ENCODE measurements at regions not wholly inside any gene's neighbourhood (a gene's known extent, or its start where the extent isn't known, plus 50 kb on each side); places are given as distances from the start of the nearest gene placed in this dataset.

- Histone ChIP-seq H3K4me1 (ENCODE audit: control insufficient read depth, insufficient read depth, low read length) (no peaks in the 10 kb centered on the region), H4K20me1 (ENCODE audit: control insufficient read depth, insufficient read depth) (no peaks in the 10 kb centered on the region), H3K27ac (ENCODE audit: control insufficient read depth, insufficient read depth) (no peak overlapping the region), H2AFZ (ENCODE audit: control insufficient read depth, low read depth, low read length) (no peak overlapping the region), H3K36me3 (ENCODE audit: control insufficient read depth in 2 of 2, insufficient read depth in 2 of 2, low read length in 1 of 2) (no peaks in the 10 kb centered on the region), H3K79me2 (ENCODE audit: control insufficient read depth, insufficient read depth, low read length) (no peaks in the 10 kb centered on the region), H3K4me3 (no peak overlapping the region), H3K9me3 (replicated peaks; ENCODE audit: control insufficient read depth, insufficient read depth, low read length) (no peaks in the 10 kb centered on the region), H3K9ac (ENCODE audit: control insufficient read depth, insufficient read depth, low read length) (no peak overlapping the region), H3K4me2 (ENCODE audit: control insufficient read depth, insufficient read depth) (no peak overlapping the region), H3K27me3 (replicated peaks in 1 of 2; ENCODE audit: control insufficient read depth in 2 of 2, insufficient read depth in 2 of 2, low read length in 1 of 2) (no peaks in the 10 kb centered on the region)
- CTCF ChIA-PET = interaction anchor here (1.4 to 4.9 kb wide), 2 partner anchors 8 kb away, joined by 3 to 19 read pairs; no protein-coding TSS in a partner anchor
- no peak for ATAC-seq
- 10% methylated on average over 5 of the region's 5 CpGs for whole genome bisulfite sequencing (ENCODE audit: insufficient coverage, insufficient replicate concordance, low lambda C conversion rate, missing lambda C conversion rate)
- in situ Hi-C loops (cut with MboI) = no loop called here
- DNase-seq (ENCODE audit: low read depth, low spot score) = no peak
- FAIRE-seq = no peak
- SMC1A ChIA-PET (ENCODE audit: uncharacterized antibody, unreplicated experiment) = no interaction called here
- BruUV-seq (replicated peaks) = no TSS peak
- RAD21 ChIA-PET (ENCODE audit: unreplicated experiment) = no interaction called here
- POLR2A ChIA-PET = no interaction called here
- TF ChIP-seq ATF7 (IDR thresholded peaks at IDR 0.05; ENCODE audit: low read depth) (no peak), PAX5 (IDR thresholded peaks at IDR 0.05; ENCODE audit: borderline replicate concordance, low read depth, low read length) (no peak), CBX3 (IDR thresholded peaks at IDR 0.05; ENCODE audit: borderline replicate concordance, low read depth) (no peak), KDM1A (IDR thresholded peaks at IDR 0.05; ENCODE audit: borderline replicate concordance) (no peak), ZZZ3 (IDR thresholded peaks at IDR 0.05; ENCODE audit: control insufficient read depth, insufficient read length, low read depth) (no peak), SUPT20H (IDR thresholded peaks at IDR 0.05; ENCODE audit: borderline replicate concordance, control insufficient read depth, low read depth, low read length) (no peak), EP300 (IDR thresholded peaks at IDR 0.05; ENCODE audit: borderline replicate concordance in 1 of 2, control insufficient read depth in 1 of 2, low read depth in 2 of 2, low read length in 2 of 2) (no peak), CBX5 (IDR thresholded peaks at IDR 0.05; ENCODE audit: low read depth) (no peak), CHD2 (IDR thresholded peaks at IDR 0.05; ENCODE audit: borderline replicate concordance, low read depth, low read length) (no peak), GATAD2B (conservative IDR thresholded peaks at IDR 0.05; ENCODE audit: low read depth) (no peak), RFX5 (IDR thresholded peaks at IDR 0.05; ENCODE audit: low read depth, low read length) (no peak), IRF3 (IDR thresholded peaks at IDR 0.05) (no peak), FOXK2 (IDR thresholded peaks at IDR 0.05) (no peak), NRF1 (conservative IDR thresholded peaks at IDR 0.05; ENCODE audit: low read depth, low read length) (no peak), NR2C2 (IDR thresholded peaks at IDR 0.05; ENCODE audit: borderline replicate concordance, control insufficient read depth, insufficient read length, low read depth) (no peak), RAD51 (IDR thresholded peaks at IDR 0.05) (no peak)
- intact Hi-C loops (cut with micrococcal nuclease; ENCODE audit: unreplicated experiment) = no loop called here
Observed at GRCh38 chr13:26864576-26864975, 104.0 kb upstream of the GPR12 start.

Measured in GM12878 (cell line).